Suprapubic skin (tissue), 4 donors: ENCODE measurements at regions not wholly inside any gene's neighbourhood (a gene's known extent, or its start where the extent isn't known, plus 50 kb on each side); places are given as distances from the start of the nearest gene placed in this dataset.

Source experiments
- DNase-seq, 2 donors: peaks; one replicate each; pipeline ENCODE4 v3.0.0-alpha.2; 2019; ENCODE audit warnings: low spot score in 2 of 2
- H3K27ac ChIP-seq: fragments of 200-600 bp; sonication (generic); one replicate; pipeline ENCODE4 v1.5.1; 2019
- H3K27me3 ChIP-seq: fragments of 200-600 bp; sonication (generic); one replicate; pipeline ENCODE4 v1.5.1; 2019
- H3K36me3 ChIP-seq: fragments of 200-600 bp; sonication (generic); one replicate; pipeline ENCODE4 v1.5.1; 2019
- H3K4me1 ChIP-seq: fragments of 200-600 bp; sonication (generic); one replicate; pipeline ENCODE4 v1.5.1; 2019
- H3K4me3 ChIP-seq: fragments of 200-600 bp; sonication (generic); one replicate; pipeline ENCODE4 v1.5.1; 2019; ENCODE audit warnings: mild to moderate bottlenecking
- H3K9me3 ChIP-seq: fragments of 200-600 bp; sonication (generic); one replicate; pipeline ENCODE4 v1.5.1; 2019
- CTCF ChIP-seq, 2 donors: fragments of 200-600 bp in 1 of 2; fragments of 450-650 bp in 1 of 2; sonication (generic) in 1 of 2; IDR thresholded peaks; one replicate each; pipeline ENCODE4 v1.5.1; 2016 to 2019; ENCODE audit warnings: antibody characterized with exemption in 2 of 2, mild to moderate bottlenecking in 1 of 2, moderate library complexity in 1 of 2
- EP300 ChIP-seq: sonication (generic); formaldehyde crosslinking; IDR thresholded peaks from one replicate; pipeline ENCODE4 v1.6.1; 2017; ENCODE audit warnings: antibody characterized with exemption
- POLR2A ChIP-seq, 2 donors: fragments of 450-650 bp; IDR thresholded peaks; one replicate each; pipeline ENCODE4 v1.6.1; 2017; ENCODE audit warnings: antibody characterized with exemption in 2 of 2, mild to moderate bottlenecking in 2 of 2, moderate library complexity in 2 of 2
- POLR2AphosphoS5 ChIP-seq, 3 donors: sonication (generic); formaldehyde crosslinking; IDR thresholded peaks; one replicate each; pipeline ENCODE4 v1.6.1; 2017; ENCODE audit warnings: antibody characterized with exemption in 3 of 3
- WGBS: methylation state at CpG from one replicate; pipeline ENCODE4 v1.1.5; 2018; 5-methylcytosine and 5-hydroxymethylcytosine counted together

- H3K4me1 ChIP-seq: no peaks in the 10 kb centered on the region
- H3K9me3 ChIP-seq: no peaks in the 10 kb centered on the region
- DNase-seq: no peak
- H3K4me3 ChIP-seq: no peak overlapping the region
- TF ChIP-seq EP300 (no peak), CTCF (IDR thresholded peaks at IDR 0.05) (no peak), POLR2AphosphoS5 (IDR thresholded peaks at IDR 0.05) (no peak), POLR2A (IDR thresholded peaks at IDR 0.05) (no peak)
- no peaks in the 10 kb centered on the region for H3K36me3 ChIP-seq
- WGBS: 75% methylated on average over 6 of the region's 6 CpGs
- H3K27ac ChIP-seq: no peak overlapping the region
- H3K27me3 ChIP-seq: no peaks in the 10 kb centered on the region
Observed at GRCh38 chr15:91578511-91578910, 275.0 kb upstream of the SLCO3A1 start.

- DNase-seq: no peak
- Histone ChIP-seq H3K36me3 (no peaks in the 10 kb centered on the region), H3K4me3 (no peak overlapping the region), H3K4me1 (no peaks in the 10 kb centered on the region), H3K27me3 (no peaks in the 10 kb centered on the region), H3K9me3 (no peaks in the 10 kb centered on the region), H3K27ac (no peak overlapping the region)
- 90% methylated on average over 3 of the region's 3 CpGs for WGBS
- no peak for TF ChIP-seq CTCF (IDR thresholded peaks at IDR 0.05)
- TF ChIP-seq EP300: no peak
- no peak for TF ChIP-seq POLR2AphosphoS5 (IDR thresholded peaks at IDR 0.05)
- no peak for TF ChIP-seq POLR2A (IDR thresholded peaks at IDR 0.05)
Observed at GRCh38 chr15:91584895-91585294, 268.6 kb upstream of the SLCO3A1 start.

GRCh38 chr15:91586560-91586959 is 266.9 kb upstream of the SLCO3A1 start:
- H3K27me3 ChIP-seq: no peaks in the 10 kb centered on the region

GRCh38 chr15:91589360-91589759 is 264.1 kb upstream of the SLCO3A1 start:
- H3K27ac ChIP-seq: no peak overlapping the region
- no peaks in the 10 kb centered on the region for H3K4me1 ChIP-seq
- WGBS: 89% methylated on average over 3 of the region's 3 CpGs
- H3K27me3 ChIP-seq: no peaks in the 10 kb centered on the region
- H3K9me3 ChIP-seq: no peaks in the 10 kb centered on the region
- TF ChIP-seq EP300: no peak
- no peak for TF ChIP-seq POLR2AphosphoS5 (IDR thresholded peaks at IDR 0.05)
- TF ChIP-seq POLR2A (IDR thresholded peaks at IDR 0.05): no peak
- TF ChIP-seq CTCF (IDR thresholded peaks at IDR 0.05): no peak
- no peak overlapping the region for H3K4me3 ChIP-seq
- DNase-seq: no peak
- H3K36me3 ChIP-seq: no peaks in the 10 kb centered on the region

More at GRCh38 chr15:91586560-91586959, 266.9 kb upstream of the SLCO3A1 start:
- no peak for DNase-seq
- Histone ChIP-seq H3K27ac (no peak overlapping the region), H3K4me3 (no peak overlapping the region), H3K36me3 (no peaks in the 10 kb centered on the region), H3K9me3 (no peaks in the 10 kb centered on the region), H3K4me1 (no peaks in the 10 kb centered on the region)
- 53% methylated on average over 4 of the region's 4 CpGs for WGBS
- TF ChIP-seq EP300: no peak
- TF ChIP-seq POLR2AphosphoS5 (IDR thresholded peaks at IDR 0.05): no peak
- no peak for TF ChIP-seq POLR2A (IDR thresholded peaks at IDR 0.05)
- TF ChIP-seq CTCF (IDR thresholded peaks at IDR 0.05): no peak

GRCh38 chr15:91592567-91592966 is 260.9 kb upstream of the SLCO3A1 start:
- 60% methylated on average over 2 of the region's 2 CpGs for WGBS
- DNase-seq: no peak

More at GRCh38 chr15:91592567-91592966, 260.9 kb upstream of the SLCO3A1 start:
- Histone ChIP-seq H3K4me3 (no peak overlapping the region), H3K27me3 (no peaks in the 10 kb centered on the region), H3K4me1 (no peaks in the 10 kb centered on the region), H3K9me3 (no peaks in the 10 kb centered on the region), H3K36me3 (no peaks in the 10 kb centered on the region), H3K27ac (no peak overlapping the region)
- TF ChIP-seq EP300 (no peak), POLR2A (IDR thresholded peaks at IDR 0.05) (no peak), CTCF (IDR thresholded peaks at IDR 0.05) (no peak), POLR2AphosphoS5 (IDR thresholded peaks at IDR 0.05) (no peak)
